Keratinocyte (primary cell): ENCODE measurements at regions not wholly inside any gene's neighbourhood (a gene's known extent, or its start where the extent isn't known, plus 50 kb on each side); places are given as distances from the start of the nearest gene placed in this dataset.

Source experiments
- CTCF ChIP-seq, 3 experiments: IDR thresholded peaks in 1 of 3; conservative IDR thresholded peaks in 1 of 3; optimal IDR thresholded peaks in 1 of 3; 2 replicates in 2 of 3; 3 replicates in 1 of 3; pipeline versions ENCODE3 to v1.5.1; 2011; ENCODE audit warnings: low read length in 3 of 3, mild to moderate bottlenecking in 3 of 3, moderate library complexity in 2 of 3, control low read depth in 1 of 3, inconsistent platforms in 1 of 3; ENCODE audit not compliant: insufficient read depth in 2 of 3; ENCODE audit errors: extremely low read depth in 1 of 3
- EZH2 ChIP-seq: IDR thresholded peaks from one replicate; pipeline ENCODE4 v1.6.1; 2012; ENCODE audit warnings: inconsistent platforms, mild to moderate bottlenecking, low read length, moderate library complexity

DNA sequence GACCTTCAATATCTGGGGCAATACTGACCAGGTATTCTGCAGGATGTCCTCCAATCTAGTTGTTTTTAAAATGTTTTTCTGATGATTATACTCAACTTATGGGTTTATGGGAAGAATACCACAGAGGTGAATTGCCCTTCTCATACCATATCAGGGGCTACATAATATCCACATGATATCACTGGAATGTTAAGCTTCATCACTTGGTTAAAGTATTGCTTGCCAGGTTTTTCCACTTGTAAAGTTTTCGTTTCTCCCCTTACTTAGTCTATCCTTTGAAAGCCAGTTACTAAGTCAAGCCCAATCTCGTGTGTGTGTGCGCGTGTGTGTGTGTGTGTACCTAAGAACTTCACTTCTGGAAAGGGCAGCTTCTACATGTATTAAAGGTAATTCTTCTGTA, 980.9 kb upstream of the FBXO33 start:
- TF ChIP-seq CTCF (optimal IDR thresholded peaks at IDR 0.05 in 1 of 3, IDR thresholded peaks at IDR 0.05 in 1 of 3, conservative IDR thresholded peaks at IDR 0.05 in 1 of 3; ENCODE audit: extremely low read depth in 1 of 3, insufficient read depth in 2 of 3, low read length in 3 of 3), result no peak
- TF ChIP-seq EZH2, result no peak
